Endothelial cell of umbilical vein (primary cell): ENCODE measurements at regions not wholly inside any gene's neighbourhood (a gene's known extent, or its start where the extent isn't known, plus 50 kb on each side); places are given as distances from the start of the nearest gene placed in this dataset.

Experiments
- BruUV-seq: library from RNA; stranded (reverse); fragments of 400-500 nt; replicated peaks from 2 replicates; lab custom pipeline; 2021; lab: Mats Ljungman, UMichigan
- CTCF ChIA-PET: fragments of 300-600, 350-600 bp; sonication (Branson Sonifier 250); formaldehyde crosslinking; loops from one replicate; lab custom pipeline; 2021; ENCODE audit warnings: antibody characterized with exemption, inconsistent platforms; lab: Charles Lee
- POLR2A ChIA-PET: fragments of 300-600, 350-600 bp; sonication (Branson Sonifier 250); formaldehyde crosslinking; loops from one replicate; lab custom pipeline; 2021; ENCODE audit warnings: antibody characterized with exemption, inconsistent platforms; lab: Charles Lee
- DNase-seq: peaks from one replicate; pipeline ENCODE4 v3.0.0-alpha.2; 2011; ENCODE audit warnings: low read depth, low spot score
- FAIRE-seq: peaks from 2 replicates; lab custom pipeline; 2011; peaks lifted over from hg19 to GRCh38; lab: Jason Lieb, UNC
- H2AFZ ChIP-seq: 2 replicates; pipeline ENCODE4 v1.6.0; 2012; ENCODE audit warnings: low read depth, low read length, control low read depth, inconsistent platforms
- H3K27ac ChIP-seq: 2 replicates; pipeline ENCODE4 v1.5.1; 2011; ENCODE audit warnings: low read depth, mild to moderate bottlenecking, control low read depth, low read length, moderate library complexity; ENCODE audit not compliant: insufficient read depth
- H3K27me3 ChIP-seq, 2 experiments: 2 replicates each; pipeline versions ENCODE4 v1.6.0 to v1.6.1; 2011; ENCODE audit warnings: low read length in 2 of 2, mixed read lengths in 1 of 2; ENCODE audit not compliant: control insufficient read depth in 2 of 2, insufficient read depth in 2 of 2
- H3K36me3 ChIP-seq, 2 experiments: 2 replicates in 1 of 2; 3 replicates in 1 of 2; pipeline ENCODE4 v1.5.1; 2011; ENCODE audit warnings: low read length in 2 of 2, mild to moderate bottlenecking in 1 of 2, moderate library complexity in 1 of 2; ENCODE audit not compliant: control insufficient read depth in 2 of 2, insufficient read depth in 2 of 2; ENCODE audit errors: extremely low read depth in 1 of 2
- H3K4me1 ChIP-seq: 3 replicates; pipeline ENCODE4 v1.5.1; 2011; ENCODE audit warnings: mild to moderate bottlenecking, low read length; ENCODE audit not compliant: control insufficient read depth, insufficient read depth; ENCODE audit errors: extremely low read depth
- H3K4me2 ChIP-seq: 2 replicates; pipeline ENCODE4 v1.6.1; 2011; ENCODE audit warnings: low read length, control low read depth, mixed read lengths; ENCODE audit not compliant: insufficient read depth
- H3K4me3 ChIP-seq, 3 experiments: fragments of 200-600 bp in 1 of 3; sonication (generic), shearing (Covaris generic) in 1 of 3; replicated peaks in 1 of 3; 2 replicates each; pipeline ENCODE4 v1.5.1; 2011 to 2016; ENCODE audit warnings: control low read depth in 3 of 3, low read length in 3 of 3, mild to moderate bottlenecking in 2 of 3, inconsistent platforms in 1 of 3, low read depth in 1 of 3, moderate library complexity in 1 of 3; ENCODE audit not compliant: insufficient read depth in 1 of 3
- H3K79me2 ChIP-seq: 2 replicates; pipeline ENCODE4 v1.6.0; 2012; ENCODE audit warnings: low read length, inconsistent platforms; ENCODE audit not compliant: control insufficient read depth, insufficient read depth
- H3K9ac ChIP-seq: replicated peaks from 2 replicates; pipeline ENCODE3; 2011; ENCODE audit warnings: low read length, control low read depth; ENCODE audit not compliant: insufficient read depth; ENCODE audit errors: extremely low read depth
- H3K9me1 ChIP-seq: replicated peaks from 3 replicates; pipeline ENCODE4 v1.6.0; 2011; ENCODE audit warnings: mild to moderate bottlenecking, low read length; ENCODE audit not compliant: control insufficient read depth, insufficient read depth; ENCODE audit errors: extremely low read depth
- H3K9me3 ChIP-seq: replicated peaks from 2 replicates; pipeline ENCODE4 v1.5.1; 2012; ENCODE audit warnings: low read length, inconsistent platforms; ENCODE audit not compliant: control insufficient read depth, insufficient read depth
- H4K20me1 ChIP-seq: replicated peaks from 2 replicates; pipeline ENCODE3; 2011; ENCODE audit warnings: mild to moderate bottlenecking, low read length; ENCODE audit not compliant: control insufficient read depth, insufficient read depth; ENCODE audit errors: extremely low read depth
- EZH2 ChIP-seq: IDR thresholded peaks from 2 replicates; pipeline ENCODE4 v1.6.1; 2012; ENCODE audit warnings: borderline replicate concordance, low read depth, mild to moderate bottlenecking, moderate library complexity, low read length, inconsistent platforms; ENCODE audit not compliant: severe bottlenecking
- FOS ChIP-seq: IDR thresholded peaks from 2 replicates; pipeline ENCODE4 v1.6.1; 2011; ENCODE audit warnings: mild to moderate bottlenecking, low read length, moderate library complexity, borderline replicate concordance; ENCODE audit not compliant: insufficient read depth
- GATA2 ChIP-seq: IDR thresholded peaks from 2 replicates; pipeline ENCODE4 v1.7.0; 2011; ENCODE audit warnings: low read depth, mild to moderate bottlenecking, moderate library complexity, mixed read lengths, low read length; ENCODE audit not compliant: insufficient read length, insufficient read depth
- JUN ChIP-seq: IDR thresholded peaks from 2 replicates; pipeline ENCODE4 v1.6.1; 2011; ENCODE audit warnings: borderline replicate concordance, low read depth; ENCODE audit not compliant: insufficient read length, insufficient read depth
- MYC ChIP-seq: IDR thresholded peaks from one replicate; pipeline ENCODE4 v1.6.1; 2011; ENCODE audit warnings: mild to moderate bottlenecking, low read depth, low read length
- POLR2A ChIP-seq: IDR thresholded peaks from 2 replicates; pipeline ENCODE4 v1.6.1; 2012; ENCODE audit warnings: low read depth, mild to moderate bottlenecking, control low read depth, low read length
- POLR2AphosphoS5 ChIP-seq: IDR thresholded peaks from 2 replicates; pipeline ENCODE4 v1.6.1; 2012; ENCODE audit warnings: low read depth, mild to moderate bottlenecking, control low read depth, low read length, moderate library complexity; ENCODE audit not compliant: insufficient read depth
- dilution Hi-C: fragments of 300-500 bp; cut with MboI; formaldehyde crosslinking; loops from one replicate; pipeline ENCODE4 v1.15.0; 2019; ENCODE audit warnings: low sequenced_read_pairs; ENCODE audit not compliant: extremely low pct_ligation_motif_present
- intact Hi-C: fragments of 100-400 bp; cut with micrococcal nuclease; formaldehyde crosslinking; loops from one replicate; pipeline ENCODE4 v1.10.0; 2022
- TF ChIP-seq, protein P1 (sequence below), 2 donors: IDR thresholded peaks; 1 replicate in 1 of 2; 2 replicates in 1 of 2; pipeline ENCODE4 v1.5.1; 2011; ENCODE audit warnings: low read length in 2 of 2, mild to moderate bottlenecking in 2 of 2, moderate library complexity in 2 of 2, control low read depth in 1 of 2, inconsistent platforms in 1 of 2, low read depth in 1 of 2; ENCODE audit not compliant: insufficient read depth in 1 of 2; ENCODE audit errors: extremely low read depth in 1 of 2
- TF ChIP-seq, protein P2 (sequence below): IDR thresholded peaks from 2 replicates; pipeline ENCODE4 v1.6.1; 2011; ENCODE audit not compliant: insufficient read depth, insufficient read length

DNA sequence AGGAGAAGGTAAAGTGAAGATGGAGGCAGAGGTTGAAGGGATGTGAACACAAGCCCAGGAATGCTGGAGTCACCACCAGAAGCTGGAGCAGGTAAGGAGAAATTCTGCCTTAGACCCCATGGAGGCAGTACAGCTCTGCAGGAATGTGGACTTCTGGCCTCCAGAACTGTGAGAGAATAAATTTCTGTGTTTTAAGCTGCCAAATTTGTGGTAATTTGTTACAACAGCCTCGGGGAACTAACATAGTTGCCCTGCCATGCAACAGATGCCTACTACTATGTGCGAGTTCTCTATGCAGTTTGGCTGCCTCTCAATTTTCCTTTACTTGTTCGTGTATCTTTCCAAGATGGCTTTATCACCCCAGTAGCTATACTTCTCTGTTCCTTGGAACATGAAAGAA is 394.1 kb downstream of the TUSC7 start:
- POLR2A ChIA-PET = no interaction called here
- DNase-seq = no peak
- FAIRE-seq = no peak
- Histone ChIP-seq H2AFZ (no peak overlapping the region), H3K4me1 (no peaks in the 10 kb centered on the region), H3K4me3 (no peak overlapping the region), H3K36me3 (no peaks in the 10 kb centered on the region), H3K9ac (no peak overlapping the region), H3K27ac (no peak overlapping the region), H3K4me2 (no peak overlapping the region), H3K9me3 (no peaks in the 10 kb centered on the region), H4K20me1 (no peaks in the 10 kb centered on the region), H3K79me2 (no peaks in the 10 kb centered on the region), H3K27me3 (no peaks in the 10 kb centered on the region), H3K9me1 (no peaks in the 10 kb centered on the region)
- no TSS peak for BruUV-seq
- TF ChIP-seq FOS (no peak), POLR2A (no peak), GATA2 (no peak), JUN (no peak), EZH2 (no peak), POLR2AphosphoS5 (no peak), MYC (no peak)
- TF ChIP-seq, protein P1, sequence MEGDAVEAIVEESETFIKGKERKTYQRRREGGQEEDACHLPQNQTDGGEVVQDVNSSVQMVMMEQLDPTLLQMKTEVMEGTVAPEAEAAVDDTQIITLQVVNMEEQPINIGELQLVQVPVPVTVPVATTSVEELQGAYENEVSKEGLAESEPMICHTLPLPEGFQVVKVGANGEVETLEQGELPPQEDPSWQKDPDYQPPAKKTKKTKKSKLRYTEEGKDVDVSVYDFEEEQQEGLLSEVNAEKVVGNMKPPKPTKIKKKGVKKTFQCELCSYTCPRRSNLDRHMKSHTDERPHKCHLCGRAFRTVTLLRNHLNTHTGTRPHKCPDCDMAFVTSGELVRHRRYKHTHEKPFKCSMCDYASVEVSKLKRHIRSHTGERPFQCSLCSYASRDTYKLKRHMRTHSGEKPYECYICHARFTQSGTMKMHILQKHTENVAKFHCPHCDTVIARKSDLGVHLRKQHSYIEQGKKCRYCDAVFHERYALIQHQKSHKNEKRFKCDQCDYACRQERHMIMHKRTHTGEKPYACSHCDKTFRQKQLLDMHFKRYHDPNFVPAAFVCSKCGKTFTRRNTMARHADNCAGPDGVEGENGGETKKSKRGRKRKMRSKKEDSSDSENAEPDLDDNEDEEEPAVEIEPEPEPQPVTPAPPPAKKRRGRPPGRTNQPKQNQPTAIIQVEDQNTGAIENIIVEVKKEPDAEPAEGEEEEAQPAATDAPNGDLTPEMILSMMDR (IDR thresholded peaks at IDR 0.05; ENCODE audit: extremely low read depth in 1 of 2, insufficient read depth in 1 of 2, low read depth in 1 of 2, low read length in 2 of 2) = no peak
- TF ChIP-seq, protein P2, sequence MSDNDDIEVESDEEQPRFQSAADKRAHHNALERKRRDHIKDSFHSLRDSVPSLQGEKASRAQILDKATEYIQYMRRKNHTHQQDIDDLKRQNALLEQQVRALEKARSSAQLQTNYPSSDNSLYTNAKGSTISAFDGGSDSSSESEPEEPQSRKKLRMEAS = no peak
- dilution Hi-C loops = no loop called here
- CTCF ChIA-PET = interaction anchor here (0.7 to 1.1 kb wide), 2 partner anchors 422 to 617 kb away, joined by 3 read pairs; no protein-coding TSS in a partner anchor
- intact Hi-C loops = no loop called here
